ENCODE measurements at regions not wholly inside any gene's neighbourhood (a gene's known extent, or its start where the extent isn't known, plus 50 kb on each side); places are given as distances from the start of the nearest gene placed in this dataset.

- TF ChIP-seq CTCF (IDR thresholded peaks at IDR 0.05; ENCODE audit: insufficient read depth, low read length): no peak
- TF ChIP-seq GABPA (IDR thresholded peaks at IDR 0.05; ENCODE audit: low read depth): no peak
- TF ChIP-seq POLR2AphosphoS5 (IDR thresholded peaks at IDR 0.05; ENCODE audit: low read depth): no peak
- no peak for TF ChIP-seq REST (IDR thresholded peaks at IDR 0.05; ENCODE audit: insufficient replicate concordance, low read depth)
- no peak for TF ChIP-seq SPI1 (IDR thresholded peaks at IDR 0.05; ENCODE audit: borderline replicate concordance, low read depth)
- Histone ChIP-seq H3K27me3 (ENCODE audit: insufficient read depth, poor library complexity, severe bottlenecking) (no peaks in the 10 kb centered on the region), H3K27ac (replicated peaks) (no peak overlapping the region), H3K4me3 (replicated peaks; ENCODE audit: insufficient read depth, low read length) (no peak overlapping the region)
- no peak for DNase-seq (ENCODE audit: low read depth in 1 of 2, low spot score in 1 of 2)
Observed at GRCh38 chr2:111638274-111638877, 245.6 kb downstream of the ANAPC1 start.

GRCh38 chr2:111640480-111640879, 243.5 kb downstream of the ANAPC1 start:
- no peaks in the 10 kb centered on the region for H3K27me3 ChIP-seq (ENCODE audit: insufficient read depth, poor library complexity, severe bottlenecking)
- peak in 1 of 2 experiments; percentile 58 for DNase-seq (ENCODE audit: low read depth in 1 of 2, low spot score in 1 of 2)
- no peak for TF ChIP-seq POLR2AphosphoS5 (IDR thresholded peaks at IDR 0.05; ENCODE audit: low read depth)
- no peak for TF ChIP-seq CTCF (IDR thresholded peaks at IDR 0.05; ENCODE audit: insufficient read depth, low read length)
- TF ChIP-seq SPI1 (IDR thresholded peaks at IDR 0.05; ENCODE audit: borderline replicate concordance, low read depth): no peak
- no peak for TF ChIP-seq REST (IDR thresholded peaks at IDR 0.05; ENCODE audit: insufficient replicate concordance, low read depth)
- no peak for TF ChIP-seq GABPA (IDR thresholded peaks at IDR 0.05; ENCODE audit: low read depth)
- H3K4me3 ChIP-seq (replicated peaks; ENCODE audit: insufficient read depth, low read length): no peak overlapping the region
- no peak overlapping the region; the same call in 1 of the 2 replicates for H3K27ac ChIP-seq (replicated peaks)

- TF ChIP-seq SPI1 (IDR thresholded peaks at IDR 0.05; ENCODE audit: borderline replicate concordance, low read depth) (peak; percentile 99), GABPA (IDR thresholded peaks at IDR 0.05; ENCODE audit: low read depth) (no peak), REST (IDR thresholded peaks at IDR 0.05; ENCODE audit: insufficient replicate concordance, low read depth) (no peak), CTCF (IDR thresholded peaks at IDR 0.05; ENCODE audit: insufficient read depth, low read length) (no peak), POLR2AphosphoS5 (IDR thresholded peaks at IDR 0.05; ENCODE audit: low read depth) (peak; percentile 41; the same call in 1 of the 2 replicates)
- no peaks in the 10 kb centered on the region for H3K27me3 ChIP-seq (ENCODE audit: insufficient read depth, poor library complexity, severe bottlenecking)
- H3K4me3 ChIP-seq (replicated peaks; ENCODE audit: insufficient read depth, low read length): no peak overlapping the region
- H3K27ac ChIP-seq (replicated peaks): peak overlapping the region; percentile 11; the same call in 1 of the 2 replicates
- DNase-seq (ENCODE audit: low read depth in 1 of 2, low spot score in 1 of 2): peak; percentile 61 to 80
Observed at GRCh38 chr2:111642586-111643327, 241.2 kb downstream of the ANAPC1 start.
